Loucy (cell line): ENCODE measurements at regions not wholly inside any gene's neighbourhood (a gene's known extent, or its start where the extent isn't known, plus 50 kb on each side); places are given as distances from the start of the nearest gene placed in this dataset.

Source experiments
- H2AFZ ChIP-seq: fragments of 200-600 bp; sonication (generic); 2 replicates; pipeline ENCODE4 v1.6.0; 2016; ENCODE audit warnings: antibody characterized with exemption, mild to moderate bottlenecking, low read length, moderate library complexity
- H3F3A ChIP-seq: fragments of 200-600 bp; 2 replicates; pipeline ENCODE4 v1.6.0; 2016; ENCODE audit warnings: antibody characterized with exemption, low read depth, mild to moderate bottlenecking
- H3K27me3 ChIP-seq: fragments of 200-600 bp; sonication (generic); 2 replicates; pipeline ENCODE4 v1.6.1; 2014; ENCODE audit warnings: low read length, mild to moderate bottlenecking; ENCODE audit not compliant: insufficient read depth, poor library complexity, severe bottlenecking
- H3K36me3 ChIP-seq: fragments of 200-600 bp; sonication (generic); 2 replicates; pipeline ENCODE4 v1.6.1; 2016; ENCODE audit warnings: low read length; ENCODE audit not compliant: insufficient read depth
- H3K4me1 ChIP-seq: fragments of 200-600 bp; sonication (generic); 2 replicates; pipeline ENCODE4 v1.5.1; 2014; ENCODE audit warnings: low read length, mild to moderate bottlenecking; ENCODE audit not compliant: insufficient read depth, poor library complexity, severe bottlenecking
- H3K4me2 ChIP-seq: fragments of 200-600 bp; sonication (generic); 2 replicates; pipeline ENCODE4 v1.6.0; 2014; ENCODE audit warnings: antibody characterized with exemption, low read length, low read depth, mild to moderate bottlenecking; ENCODE audit not compliant: poor library complexity, severe bottlenecking
- H3K4me3 ChIP-seq: fragments of 200-600 bp; sonication (generic); 2 replicates; pipeline ENCODE4 v1.5.1; 2014; ENCODE audit warnings: low read length, mild to moderate bottlenecking, mixed read lengths; ENCODE audit not compliant: poor library complexity, severe bottlenecking
- H3K79me2 ChIP-seq: fragments of 200-600 bp; sonication (generic); 2 replicates; pipeline ENCODE4 v1.6.1; 2014; ENCODE audit warnings: low read length; ENCODE audit not compliant: insufficient read depth
- H3K9ac ChIP-seq: fragments of 200-600 bp; sonication (generic); 2 replicates; pipeline ENCODE4 v1.6.0; 2014; ENCODE audit warnings: mild to moderate bottlenecking, low read depth, low read length, moderate library complexity; ENCODE audit not compliant: poor library complexity, severe bottlenecking
- H3K9me2 ChIP-seq: fragments of 200-600 bp; sonication (generic); replicated peaks from 2 replicates; pipeline ENCODE4 v1.6.1; 2016; ENCODE audit warnings: low read depth, low read length, mixed read lengths
- H3K9me3 ChIP-seq: fragments of 200-600 bp; sonication (generic); 2 replicates; pipeline ENCODE4 v1.6.1; 2014; ENCODE audit warnings: mild to moderate bottlenecking, antibody characterized with exemption, low read length, low read depth; ENCODE audit not compliant: insufficient read depth
- H4K20me1 ChIP-seq: fragments of 200-600 bp; sonication (generic); 2 replicates; pipeline ENCODE4 v1.6.0; 2014; ENCODE audit warnings: antibody characterized with exemption, low read length, mild to moderate bottlenecking; ENCODE audit not compliant: insufficient read depth, poor library complexity, severe bottlenecking
- CTCF ChIP-seq: fragments of 200-600 bp; sonication (generic); conservative IDR thresholded peaks from 2 replicates; pipeline ENCODE4 v1.5.1; 2014; ENCODE audit warnings: mild to moderate bottlenecking, antibody characterized with exemption, low read length
- EZH2phosphoT487 ChIP-seq: fragments of 200-600 bp; IDR thresholded peaks from 2 replicates; pipeline ENCODE4 v1.6.1; 2018; ENCODE audit warnings: antibody characterized with exemption, mild to moderate bottlenecking, moderate library complexity, borderline replicate concordance

- Histone ChIP-seq H3K4me3 (no peak overlapping the region), H3K9ac (no peak overlapping the region), H3K9me3 (no peaks in the 10 kb centered on the region), H3K36me3 (no peaks in the 10 kb centered on the region), H3K4me1 (no peaks in the 10 kb centered on the region), H3K27me3 (no peaks in the 10 kb centered on the region), H2AFZ (no peak overlapping the region), H3F3A (no peaks in the 10 kb centered on the region), H3K9me2 (no peaks in the 10 kb centered on the region), H4K20me1 (no peaks in the 10 kb centered on the region), H3K79me2 (no peaks in the 10 kb centered on the region), H3K4me2 (no peak overlapping the region)
- TF ChIP-seq EZH2phosphoT487 (no peak), CTCF (no peak)
Measured at GRCh38 chr5:106699796-106700195, 970.9 kb downstream of the EFNA5 start.

- no peak overlapping the region for H3K4me3 ChIP-seq
- H3K79me2 ChIP-seq, result no peaks in the 10 kb centered on the region
- no peak overlapping the region for H2AFZ ChIP-seq
- no peaks in the 10 kb centered on the region for H3K9me3 ChIP-seq
- no peaks in the 10 kb centered on the region for H4K20me1 ChIP-seq
- no peaks in the 10 kb centered on the region for H3F3A ChIP-seq
- H3K9me2 ChIP-seq, result no peaks in the 10 kb centered on the region
- H3K36me3 ChIP-seq, result no peaks in the 10 kb centered on the region
- no peaks in the 10 kb centered on the region for H3K4me1 ChIP-seq
- no peak overlapping the region for H3K4me2 ChIP-seq
- no peaks in the 10 kb centered on the region for H3K27me3 ChIP-seq
- no peak overlapping the region for H3K9ac ChIP-seq
- TF ChIP-seq EZH2phosphoT487 (no peak), CTCF (no peak)
Measured at GRCh38 chr5:106699198-106699597, 971.5 kb downstream of the EFNA5 start.

- H4K20me1 ChIP-seq, result no peaks in the 10 kb centered on the region
- no peaks in the 10 kb centered on the region for H3K9me3 ChIP-seq
- no peaks in the 10 kb centered on the region for H3K79me2 ChIP-seq
- no peak overlapping the region for H3K4me3 ChIP-seq
- no peak overlapping the region for H2AFZ ChIP-seq
- H3F3A ChIP-seq, result no peaks in the 10 kb centered on the region
- H3K4me2 ChIP-seq, result no peak overlapping the region
- no peaks in the 10 kb centered on the region for H3K4me1 ChIP-seq
- TF ChIP-seq EZH2phosphoT487 (no peak), CTCF (no peak)
- H3K36me3 ChIP-seq, result no peaks in the 10 kb centered on the region
- no peaks in the 10 kb centered on the region for H3K27me3 ChIP-seq
- no peaks in the 10 kb centered on the region for H3K9me2 ChIP-seq
- no peak overlapping the region for H3K9ac ChIP-seq
Measured at GRCh38 chr5:106698169-106698568, 972.6 kb downstream of the EFNA5 start.
